B cell (primary cell): ENCODE measurements at regions not wholly inside any gene's neighbourhood (a gene's known extent, or its start where the extent isn't known, plus 50 kb on each side); places are given as distances from the start of the nearest gene placed in this dataset.

Experiments used
- ATAC-seq: fragments of 200-7000 bp; cut with Tn5 transposase; one replicate; pipeline ENCODE4 v1.10.0; 2021; ENCODE audit warnings: low read depth, mild to moderate bottlenecking, moderate number of reproducible peaks, moderate library complexity
- CTCF ChIA-PET: fragments of 350-600 bp; sonication (Branson Sonifier 250); formaldehyde crosslinking; loops from one replicate; lab custom pipeline; 2021; ENCODE audit warnings: antibody characterized with exemption, inconsistent platforms; lab: Charles Lee
- POLR2A ChIA-PET: fragments of 350-600 bp; sonication (Branson Sonifier 250); formaldehyde crosslinking; loops from one replicate; lab custom pipeline; 2021; ENCODE audit warnings: antibody characterized with exemption; lab: Charles Lee
- DNase-seq: peaks from one replicate; pipeline ENCODE4 v3.0.0; 2013
- H2AFZ ChIP-seq: 2 replicates; pipeline ENCODE4 v1.6.1; 2012; ENCODE audit warnings: mild to moderate bottlenecking, low read depth, low read length; ENCODE audit not compliant: insufficient read depth, poor library complexity, severe bottlenecking
- H3K27ac ChIP-seq, 2 donors: 1 replicate in 1 of 2; 2 replicates in 1 of 2; pipeline ENCODE4 v1.5.1; 2012 to 2013; ENCODE audit warnings: low read length in 2 of 2, mild to moderate bottlenecking in 2 of 2, moderate library complexity in 1 of 2
- H3K27me3 ChIP-seq, 4 experiments: fragments of 200-600 bp in 1 of 4; sonication (generic) in 1 of 4; replicated peaks in 1 of 4; 1 replicate in 2 of 4; 2 replicates in 2 of 4; pipeline versions ENCODE4 v1.6.1 to v1.7.0; 2013 to 2016; ENCODE audit warnings: low read length in 3 of 4, mild to moderate bottlenecking in 2 of 4, mixed read lengths in 1 of 4, moderate library complexity in 1 of 4; ENCODE audit not compliant: insufficient read depth in 4 of 4, control insufficient read depth in 3 of 4; ENCODE audit errors: control extremely low read depth in 1 of 4
- H3K36me3 ChIP-seq, 2 experiments: replicated peaks in 1 of 2; 1 replicate in 1 of 2; 2 replicates in 1 of 2; pipeline versions ENCODE4 v1.6.1 to v1.7.1; 2013; ENCODE audit warnings: low read length in 1 of 2; ENCODE audit not compliant: insufficient read depth in 2 of 2, control insufficient read depth in 1 of 2; ENCODE audit errors: control extremely low read depth in 1 of 2, extremely low read depth in 1 of 2
- H3K4me1 ChIP-seq, 2 donors: fragments of 200-600 bp in 1 of 2; sonication (generic) in 1 of 2; 1 replicate in 1 of 2; 2 replicates in 1 of 2; pipeline versions ENCODE4 v1.5.1 to v1.6.1; 2013 to 2017; ENCODE audit warnings: low read length in 2 of 2; ENCODE audit not compliant: control insufficient read depth in 2 of 2, insufficient read depth in 2 of 2
- H3K4me2 ChIP-seq: replicated peaks from 2 replicates; pipeline ENCODE3; 2012; ENCODE audit warnings: mild to moderate bottlenecking, low read depth, low read length; ENCODE audit not compliant: poor library complexity, severe bottlenecking
- H3K4me3 ChIP-seq, 5 experiments: fragments of 200-600 bp in 1 of 5; sonication (generic) in 1 of 5; 1 replicate in 3 of 5; 2 replicates in 2 of 5; pipeline versions ENCODE4 v1.5.1 to v1.7.0; 2011 to 2016; ENCODE audit warnings: low read length in 4 of 5, mild to moderate bottlenecking in 4 of 5, low read depth in 2 of 5, control low read depth in 1 of 5, moderate library complexity in 1 of 5; ENCODE audit not compliant: insufficient read depth in 1 of 5; ENCODE audit errors: control extremely low read depth in 1 of 5, extremely low read depth in 1 of 5
- H3K79me2 ChIP-seq: fragments of 200-600 bp; sonication (generic); one replicate; pipeline ENCODE4 v1.6.0; 2016; ENCODE audit warnings: low read length; ENCODE audit not compliant: control insufficient read depth, insufficient read depth
- H3K9ac ChIP-seq: fragments of 200-600 bp; sonication (generic); 2 replicates; pipeline ENCODE4 v1.6.1; 2017; ENCODE audit warnings: mild to moderate bottlenecking, low read length, moderate library complexity
- H3K9me3 ChIP-seq, 3 donors: one replicate each; pipeline versions ENCODE4 v1.6.1 to v1.7.1; 2013; ENCODE audit warnings: low read length in 2 of 3; ENCODE audit not compliant: control insufficient read depth in 2 of 3, insufficient read depth in 1 of 3; ENCODE audit errors: control extremely low read depth in 1 of 3
- H4K20me1 ChIP-seq: 2 replicates; pipeline ENCODE4 v1.6.0; 2012; ENCODE audit warnings: mild to moderate bottlenecking, low read length; ENCODE audit not compliant: insufficient read depth, control insufficient read depth, poor library complexity, severe bottlenecking
- H3K27ac Mint-ChIP-seq: one replicate; pipeline ENCODE4 v1.8.0; 2021; ENCODE audit warnings: mixed read lengths
- H3K27me3 Mint-ChIP-seq: one replicate; pipeline ENCODE4 v1.8.0; 2021; ENCODE audit warnings: mixed read lengths
- H3K4me1 Mint-ChIP-seq: one replicate; pipeline ENCODE4 v1.8.0; 2021; ENCODE audit warnings: mixed read lengths
- H3K4me3 Mint-ChIP-seq: one replicate; pipeline ENCODE4 v1.8.0; 2021; ENCODE audit warnings: mixed read lengths
- H3K9me3 Mint-ChIP-seq: one replicate; pipeline ENCODE4 v1.8.0; 2022; ENCODE audit warnings: mixed read lengths; ENCODE audit not compliant: insufficient read depth
- CTCF ChIP-seq: fragments of 200-600 bp; IDR thresholded peaks from one replicate; pipeline ENCODE4 v1.8.0; 2022; ENCODE audit warnings: antibody characterized with exemption, mild to moderate bottlenecking
- EZH2 ChIP-seq: IDR thresholded peaks from 2 replicates; pipeline ENCODE4 v1.6.1; 2012; ENCODE audit warnings: borderline replicate concordance, low read depth, mild to moderate bottlenecking, moderate library complexity, low read length; ENCODE audit not compliant: insufficient read depth, poor library complexity, severe bottlenecking
- WGBS: methylation state at CpG from one replicate; pipeline ENCODE4 v1.1.5; 2013; ENCODE audit warnings: missing lambda C conversion rate; ENCODE audit not compliant: insufficient coverage; 5-methylcytosine and 5-hydroxymethylcytosine counted together
- intact Hi-C: fragments of 100-400 bp; cut with micrococcal nuclease; formaldehyde crosslinking; loops from one replicate; pipeline ENCODE4 v1.10.0; 2022

GRCh38 chr1:163766257-163766918 lies 444.6 kb downstream of the NUF2 start:
- H3K4me1 Mint-ChIP-seq = no peaks in the 10 kb centered on the region
- no peak overlapping the region for H3K9ac ChIP-seq
- H3K27me3 ChIP-seq = no peaks in the 10 kb centered on the region
- H3K4me3 Mint-ChIP-seq = no peak overlapping the region
- H3K27me3 Mint-ChIP-seq = no peaks in the 10 kb centered on the region
- no peak overlapping the region for H3K27ac ChIP-seq
- ChIA-PET POLR2A (no interaction called here), CTCF (no interaction called here)
- no peak for DNase-seq
- 27% methylated on average over 5 of the region's 7 CpGs for WGBS
- no peak overlapping the region for H3K27ac Mint-ChIP-seq
- no peak overlapping the region for H3K4me3 ChIP-seq
- no peak for TF ChIP-seq EZH2
- no peak for TF ChIP-seq CTCF
- no peaks in the 10 kb centered on the region for H3K79me2 ChIP-seq
- H3K4me1 ChIP-seq = no peaks in the 10 kb centered on the region
- no peaks in the 10 kb centered on the region for H4K20me1 ChIP-seq
- ATAC-seq = no peak
- H3K9me3 ChIP-seq = no peaks in the 10 kb centered on the region
- no peaks in the 10 kb centered on the region for H3K36me3 ChIP-seq
- intact Hi-C loops = no loop called here
- H3K4me2 ChIP-seq = no peak overlapping the region
- peaks cover 6% of the 10 kb centered on the region for H3K9me3 Mint-ChIP-seq
- H2AFZ ChIP-seq = no peak overlapping the region

GRCh38 chr1:163768576-163768975 lies 446.8 kb downstream of the NUF2 start:
- H3K4me2 ChIP-seq = no peak overlapping the region

More at GRCh38 chr1:163768576-163768975, 446.8 kb downstream of the NUF2 start:
- no peak overlapping the region for H2AFZ ChIP-seq
- Mint-ChIP-seq H3K4me1 (no peaks in the 10 kb centered on the region), H3K27ac (no peak overlapping the region), H3K27me3 (no peaks in the 10 kb centered on the region), H3K4me3 (no peak overlapping the region), H3K9me3 (peaks cover 3% of the 10 kb centered on the region)
- CTCF ChIA-PET = no interaction called here
- WGBS = 100% methylated on average over 2 of the region's 5 CpGs
- POLR2A ChIA-PET = no interaction called here
- H3K36me3 ChIP-seq = no peaks in the 10 kb centered on the region
- H4K20me1 ChIP-seq = no peaks in the 10 kb centered on the region
- no peak overlapping the region for H3K27ac ChIP-seq
- H3K9ac ChIP-seq = no peak overlapping the region
- H3K27me3 ChIP-seq = no peaks in the 10 kb centered on the region
- no peak for TF ChIP-seq EZH2
- no peak for TF ChIP-seq CTCF
- intact Hi-C loops = no loop called here
- no peaks in the 10 kb centered on the region for H3K4me1 ChIP-seq
- ATAC-seq (no peak), DNase-seq (no peak)
- no peak overlapping the region for H3K4me3 ChIP-seq
- no peaks in the 10 kb centered on the region for H3K79me2 ChIP-seq
- H3K9me3 ChIP-seq = no peaks in the 10 kb centered on the region
